HG02885 (cell line): ENCODE measurements at regions not wholly inside any gene's neighbourhood (a gene's known extent, or its start where the extent isn't known, plus 50 kb on each side); places are given as distances from the start of the nearest gene placed in this dataset.

ENCODE experiments used
- ATAC-seq: cut with Tn5 transposase; IDR thresholded peaks from one replicate; pipeline ENCODE4 v1.9.1; 2021; ENCODE audit warnings: mild to moderate bottlenecking; ENCODE audit not compliant: unreplicated experiment, poor library complexity

DNA sequence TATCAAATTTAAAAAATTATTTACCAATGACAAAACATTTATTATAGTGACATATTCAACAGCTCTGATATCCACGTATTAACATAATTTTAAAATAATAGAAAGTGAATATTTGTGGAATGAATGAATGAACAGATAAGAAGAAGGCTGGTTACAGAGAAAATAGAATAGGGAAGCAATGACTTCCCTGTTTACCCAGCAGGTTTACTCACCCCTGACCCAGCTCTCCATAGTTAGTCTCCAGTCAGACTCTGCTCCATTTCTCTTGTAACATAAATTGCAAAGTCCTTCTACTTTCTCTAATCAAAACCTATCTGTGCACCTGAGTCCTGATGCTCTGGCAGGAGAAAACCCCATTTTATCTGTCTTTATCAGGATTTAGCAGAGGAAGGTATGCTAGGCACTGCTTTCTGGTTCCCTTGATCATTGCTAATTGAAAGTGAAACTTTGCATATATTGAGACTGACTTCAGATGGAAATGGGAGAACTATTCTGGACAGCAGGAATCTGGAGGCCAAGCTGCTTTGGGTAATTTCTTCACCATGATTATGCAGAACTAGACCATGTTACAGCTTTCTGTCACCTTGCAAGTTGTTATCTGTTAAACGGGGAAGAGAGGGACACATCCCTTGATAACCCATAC lies 363.0 kb downstream of the FAT4 start:
- ATAC-seq, result no peak

DNA sequence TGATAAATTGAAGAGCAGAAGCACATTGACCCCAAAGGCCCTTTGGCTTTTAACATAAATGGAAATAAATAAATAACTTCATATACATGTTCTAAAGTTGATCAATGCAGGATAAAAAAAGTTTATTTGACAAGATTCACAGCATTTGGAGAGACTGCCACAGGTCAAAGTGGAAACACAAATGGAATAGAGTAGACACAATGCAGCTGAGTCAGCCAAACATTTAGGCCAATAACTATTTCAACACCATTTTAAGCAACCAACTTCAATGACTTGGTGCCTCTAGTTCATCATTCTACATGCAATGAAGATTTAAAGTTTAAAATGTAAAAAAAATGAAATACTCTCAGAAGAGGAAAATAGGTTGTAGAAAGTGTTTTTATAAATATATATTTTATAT lies 365.2 kb downstream of the FAT4 start:
- no peak for ATAC-seq

DNA sequence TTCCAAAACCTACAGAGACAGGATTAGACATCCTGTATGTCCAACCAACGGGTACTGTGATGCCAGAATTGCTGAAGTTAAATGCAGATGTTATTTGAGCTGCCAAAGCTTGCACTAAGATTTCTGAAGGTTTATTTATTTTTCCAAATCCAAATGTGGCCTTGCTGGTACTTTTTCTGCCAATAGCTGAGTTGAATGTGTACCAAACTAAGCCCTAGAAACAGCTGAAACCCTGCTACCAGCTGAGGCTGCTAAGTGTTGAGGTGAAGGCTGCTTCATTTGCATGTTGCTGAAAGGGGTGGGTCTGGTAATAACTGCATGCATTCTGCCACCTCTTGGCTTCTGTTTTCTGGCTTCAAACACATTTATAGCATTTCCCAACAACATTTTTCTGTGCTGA lies 366.5 kb downstream of the FAT4 start:
- no peak for ATAC-seq

DNA sequence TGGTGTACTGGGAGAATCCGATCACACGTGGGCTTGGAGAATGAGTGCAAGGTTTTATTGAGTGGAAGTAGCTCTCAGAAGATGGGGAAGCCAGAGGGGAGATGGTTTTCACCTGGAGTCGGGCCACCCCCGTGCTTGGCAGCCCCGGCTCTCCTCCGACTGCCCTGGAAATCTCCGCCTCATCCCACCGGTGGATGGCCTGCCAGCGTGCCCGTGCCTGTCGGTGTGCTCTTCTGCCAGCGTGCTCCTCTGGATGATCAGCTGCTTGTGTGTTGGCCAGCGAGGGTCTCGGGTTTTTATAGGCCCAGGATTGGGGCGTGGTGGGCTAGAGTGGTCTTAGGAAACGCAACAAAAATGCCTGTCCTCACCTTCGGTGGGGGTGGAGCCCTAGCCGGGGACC lies 368.0 kb downstream of the FAT4 start:
- ATAC-seq, result no peak

DNA sequence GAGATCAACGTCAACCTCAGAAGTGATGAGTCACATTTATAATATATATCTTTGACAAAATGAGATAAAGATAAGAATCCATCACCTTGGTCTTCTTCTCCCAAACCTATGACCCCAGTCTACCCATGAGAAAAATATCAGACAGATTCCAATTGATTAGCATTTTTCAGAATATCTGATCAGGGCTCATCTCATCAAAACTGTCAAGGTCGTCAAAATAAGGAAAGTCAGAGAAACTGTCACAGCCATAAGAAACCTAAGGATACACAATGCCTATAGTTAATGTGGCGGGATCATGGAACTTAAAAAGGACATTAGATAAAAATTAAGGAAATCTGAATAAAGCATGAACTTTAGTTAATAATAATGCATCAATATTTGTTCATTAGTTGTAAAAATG lies 374.1 kb downstream of the FAT4 start:
- ATAC-seq, result no peak

DNA sequence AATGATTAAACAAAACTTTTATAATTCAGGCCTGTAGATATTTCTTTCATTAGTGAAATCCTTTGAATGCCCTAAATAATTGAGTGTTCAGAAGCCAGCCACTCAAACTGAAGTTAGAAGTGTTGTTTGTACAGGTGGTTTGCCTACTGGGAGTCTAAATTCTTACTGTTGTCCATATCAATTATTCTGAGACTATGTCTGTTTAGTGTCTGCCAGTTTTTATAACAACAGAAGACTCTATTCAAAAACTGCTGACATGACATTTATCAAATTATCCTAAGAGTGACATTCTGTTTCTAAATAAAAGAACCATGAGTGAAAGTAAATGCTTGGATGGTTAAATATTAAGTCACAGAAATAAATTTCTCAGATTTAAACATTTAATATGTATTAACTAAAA lies 375.1 kb downstream of the FAT4 start:
- no peak for ATAC-seq

DNA sequence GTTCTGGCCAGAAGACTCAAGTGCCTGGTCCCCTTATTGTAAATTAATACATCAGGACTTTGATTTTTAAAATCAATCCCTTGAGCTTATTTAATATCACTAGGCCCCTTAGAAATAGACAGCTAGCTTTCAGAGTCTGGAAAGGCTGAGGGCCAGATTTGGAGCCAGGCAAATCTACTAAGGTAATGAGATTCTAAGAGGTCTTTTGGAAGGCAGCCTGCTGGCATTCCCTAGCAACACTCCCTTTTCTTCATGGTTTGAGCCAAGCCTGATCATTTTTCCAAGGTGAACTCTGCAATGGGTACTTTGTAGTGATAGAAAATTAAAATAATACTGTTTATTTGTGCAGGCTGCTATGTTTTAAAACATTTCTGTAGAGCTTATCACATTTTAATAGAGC lies 378.5 kb downstream of the FAT4 start:
- ATAC-seq, result no peak

DNA sequence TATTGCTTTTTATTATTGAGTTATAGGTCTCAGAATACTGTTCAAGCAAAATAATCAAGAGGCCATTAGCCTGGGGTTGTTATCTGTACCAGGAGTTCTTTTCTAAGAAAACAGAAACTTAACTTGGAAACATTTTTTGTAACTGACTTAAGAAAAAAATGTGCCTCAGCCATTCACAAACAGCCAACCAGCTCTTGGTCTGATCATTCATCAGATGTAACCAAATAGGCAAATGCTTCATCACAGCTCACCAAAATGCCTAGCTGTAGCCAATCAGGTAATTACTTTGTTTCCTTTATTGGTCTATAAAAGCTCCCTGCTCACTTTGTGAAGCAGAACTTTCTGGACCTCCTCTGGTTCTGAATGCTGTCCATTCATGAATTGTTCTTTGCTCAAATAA lies 387.7 kb downstream of the FAT4 start:
- no peak for ATAC-seq

DNA sequence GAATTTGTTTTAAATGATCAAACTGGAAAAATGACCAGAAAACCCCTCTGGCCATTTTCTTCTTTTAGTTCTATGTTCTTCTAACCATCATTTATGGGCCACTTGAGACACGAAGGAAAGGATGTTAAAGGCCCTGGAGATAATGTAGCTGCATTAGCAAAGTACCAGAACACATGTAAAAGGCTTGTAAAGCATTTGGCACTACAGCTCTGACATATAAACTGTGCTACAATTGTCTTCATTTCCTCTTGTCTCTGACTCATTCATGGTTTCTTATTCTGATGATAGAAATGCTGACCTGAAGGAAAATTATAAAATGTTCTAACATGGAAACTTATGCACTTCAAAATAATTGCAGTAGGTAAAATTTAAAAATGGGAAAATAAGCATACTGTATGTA lies 388.7 kb downstream of the FAT4 start:
- no peak for ATAC-seq

DNA sequence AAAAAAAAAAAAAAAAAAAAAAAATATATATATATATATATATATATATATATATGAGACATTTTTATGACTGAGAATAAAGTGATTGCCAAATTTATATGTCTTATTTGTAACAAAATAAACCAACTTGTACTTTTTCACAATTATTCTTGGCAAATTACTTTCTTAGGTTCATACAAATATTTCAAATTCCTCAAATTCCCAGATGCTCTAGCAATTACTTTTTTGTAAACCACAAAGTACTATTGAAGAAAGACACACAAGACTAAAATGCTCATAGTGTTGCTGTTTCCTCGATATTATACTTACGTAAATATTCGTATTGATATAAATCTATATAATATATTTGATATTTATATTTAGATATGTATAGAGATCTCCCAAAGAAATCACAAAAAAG lies 390.0 kb downstream of the FAT4 start:
- no peak for ATAC-seq

DNA sequence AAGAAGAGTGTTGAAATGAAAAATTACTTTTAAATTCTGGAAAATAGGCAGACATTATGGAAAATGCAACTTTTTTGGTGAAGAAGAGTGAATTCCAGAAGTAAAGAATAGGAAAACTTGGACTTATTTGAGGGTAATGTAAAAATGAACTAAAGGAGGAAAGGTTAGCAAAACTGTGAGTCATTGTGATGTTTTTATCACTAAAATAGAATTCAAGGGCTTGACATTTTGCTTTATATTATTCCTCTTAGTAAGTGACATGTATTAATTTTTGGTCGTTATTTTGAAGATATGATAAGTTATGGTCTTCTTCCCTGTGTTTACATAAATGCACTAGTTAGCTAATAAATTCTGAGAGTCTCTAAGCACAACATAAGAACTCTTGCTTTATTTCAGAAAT lies 390.9 kb downstream of the FAT4 start:
- no peak for ATAC-seq

DNA sequence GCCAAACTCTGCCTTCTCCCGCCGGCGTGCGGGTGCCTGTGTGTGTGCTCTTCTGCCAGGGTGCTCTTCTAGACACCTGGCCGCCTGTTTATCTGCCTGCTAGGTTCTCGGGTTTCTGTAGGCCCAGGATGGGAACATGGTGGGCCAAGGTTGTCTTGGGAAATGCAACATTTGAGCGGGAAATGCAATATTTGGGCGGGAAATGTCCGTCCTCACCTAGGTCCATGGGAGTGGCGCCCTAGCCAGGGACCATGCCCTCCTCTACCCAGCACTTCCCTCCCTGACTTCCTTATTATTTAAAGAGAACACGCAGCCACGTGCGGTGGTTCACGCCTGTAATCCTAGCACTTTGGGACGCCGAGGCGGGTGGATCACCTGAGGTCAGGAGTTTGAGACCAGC lies 392.6 kb downstream of the FAT4 start:
- ATAC-seq, result no peak

DNA sequence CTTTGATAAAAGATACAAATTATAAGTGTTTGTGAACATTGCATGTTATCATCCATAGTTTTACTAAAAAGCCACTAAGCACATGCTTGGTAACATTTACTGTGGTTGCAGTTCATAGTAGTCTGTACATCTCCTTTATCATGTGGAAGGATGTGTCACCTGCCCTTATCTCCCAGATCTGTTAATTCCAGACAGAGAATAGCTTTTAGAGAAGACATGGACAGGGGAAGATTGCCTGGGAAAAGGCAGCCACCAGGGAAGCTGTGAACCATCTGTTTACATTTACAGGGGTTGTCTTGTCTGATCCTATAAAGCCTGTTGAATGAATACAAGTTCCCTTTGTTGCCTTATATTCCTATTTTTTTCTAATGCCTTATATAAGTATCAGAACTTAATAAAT lies 396.0 kb downstream of the FAT4 start:
- no peak for ATAC-seq

DNA sequence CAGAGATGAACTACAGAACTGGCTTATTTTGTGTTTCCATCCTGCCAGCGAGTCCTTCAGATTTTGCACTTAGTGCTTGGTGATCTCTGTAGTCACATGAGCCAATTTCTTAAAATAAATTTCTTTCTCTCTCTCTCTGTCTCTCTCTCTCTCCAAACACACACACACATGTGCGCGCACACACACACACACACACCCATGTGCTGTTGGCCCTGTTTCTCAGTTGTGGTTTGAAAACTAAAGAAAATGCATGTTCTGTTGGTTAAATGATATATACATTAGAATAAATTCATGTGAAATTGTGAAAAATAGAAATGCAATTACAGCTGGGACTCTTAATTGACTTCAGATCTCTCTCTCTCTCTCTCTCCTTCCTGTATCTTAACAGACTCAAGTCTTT lies 399.3 kb downstream of the FAT4 start:
- no peak for ATAC-seq

DNA sequence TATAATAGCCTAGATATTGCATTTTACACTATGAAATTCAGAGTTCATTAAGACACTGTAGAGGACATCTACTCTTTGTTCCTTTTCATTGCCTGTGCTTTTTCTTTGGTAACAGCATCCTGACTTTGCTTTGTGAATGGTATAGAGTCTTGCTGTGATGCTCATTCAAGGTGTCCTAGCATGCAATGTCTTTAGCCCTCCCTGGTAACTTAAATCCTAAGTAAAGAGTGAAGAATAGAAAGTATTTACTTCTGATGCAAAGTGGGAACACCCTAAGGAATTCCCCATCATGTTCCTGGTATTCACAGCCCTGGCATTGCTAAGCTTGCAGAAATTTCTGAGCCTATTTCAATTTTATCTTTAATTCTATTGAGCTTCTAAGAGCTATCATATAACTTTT lies 400.1 kb downstream of the FAT4 start:
- ATAC-seq, result no peak

DNA sequence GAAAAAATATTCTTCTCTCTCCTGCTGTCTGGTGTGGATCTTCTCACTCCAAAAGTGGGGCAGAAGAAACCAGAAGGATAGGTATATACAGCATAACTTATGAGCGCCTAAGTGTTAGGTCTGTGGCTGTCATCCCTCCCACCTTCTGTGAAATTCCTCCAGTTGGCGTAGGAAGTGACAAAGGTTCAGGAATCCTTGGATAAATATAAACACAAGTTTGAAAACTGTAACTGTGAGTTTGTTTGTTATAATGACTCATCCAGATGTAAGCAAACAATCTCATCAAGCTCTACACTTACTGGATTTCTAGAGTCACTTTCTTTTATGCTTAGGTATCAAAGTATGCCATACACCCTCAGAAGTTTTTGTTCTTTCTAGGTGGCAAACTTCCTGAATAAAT lies 405.2 kb downstream of the FAT4 start:
- ATAC-seq, result no peak

DNA sequence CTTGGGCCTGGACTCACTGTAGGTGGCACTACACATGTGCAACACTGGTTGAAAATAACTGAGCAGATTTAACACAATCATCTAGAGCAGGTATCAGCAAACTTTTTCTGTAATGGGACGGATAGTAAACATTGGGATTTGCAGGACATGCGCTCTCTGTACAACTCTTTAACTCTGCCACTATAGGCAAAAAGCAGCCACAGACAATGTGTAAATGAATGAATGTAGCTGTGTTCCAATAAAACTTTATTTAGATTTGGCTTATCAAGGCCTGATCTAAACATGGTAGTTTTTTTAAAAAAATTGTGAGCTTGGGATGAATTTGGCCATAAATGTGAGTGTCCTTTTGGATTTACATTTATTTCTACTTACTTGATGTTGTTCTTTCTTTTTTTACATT lies 407.3 kb downstream of the FAT4 start:
- no peak for ATAC-seq

DNA sequence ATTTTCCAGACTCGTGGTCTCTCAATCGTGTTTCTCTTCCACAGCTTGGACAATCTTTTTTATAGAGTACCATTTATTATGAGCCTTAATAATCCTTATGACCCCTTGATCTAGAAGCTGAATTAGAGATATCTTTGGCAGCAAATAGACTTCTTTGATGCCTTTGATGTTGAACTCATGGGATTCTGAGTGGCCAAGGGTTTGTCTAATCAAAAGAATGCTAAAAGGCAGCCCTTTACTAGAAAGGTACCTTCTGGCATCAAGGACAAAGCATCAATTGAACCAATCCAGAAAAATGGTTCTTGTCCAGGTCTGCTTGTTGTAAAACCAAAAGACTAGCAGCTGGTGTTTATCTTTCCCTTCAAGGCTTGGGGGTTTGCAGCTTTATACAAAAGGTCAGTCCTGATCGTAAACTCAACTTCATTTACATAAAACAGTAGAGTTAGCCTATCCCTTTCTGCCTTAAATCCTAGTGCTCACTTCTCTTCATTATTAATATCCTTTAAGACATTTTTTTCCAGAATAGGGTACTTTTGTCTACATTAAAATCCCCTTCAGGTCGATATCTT lies 411.3 kb downstream of the FAT4 start:
- no peak for ATAC-seq

DNA sequence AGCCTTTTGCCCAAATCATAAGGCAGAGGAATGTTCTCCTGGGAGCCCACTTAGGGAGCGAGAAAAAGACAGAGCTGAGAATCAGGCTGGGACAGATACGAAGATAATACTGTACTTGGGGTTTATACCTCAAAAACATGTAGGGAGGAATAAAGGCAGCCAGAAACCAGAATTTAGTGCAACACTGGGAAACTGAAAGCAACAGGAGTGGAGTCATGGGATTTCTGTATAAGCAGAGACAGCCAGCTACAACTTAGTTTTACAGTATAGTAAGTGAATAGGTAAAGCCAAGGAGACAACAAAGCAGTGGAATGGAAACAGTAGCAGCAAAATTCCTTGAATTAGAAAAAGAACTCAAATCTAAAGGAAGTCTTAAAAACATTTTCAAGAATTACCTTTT lies 413.2 kb downstream of the FAT4 start:
- no peak for ATAC-seq

DNA sequence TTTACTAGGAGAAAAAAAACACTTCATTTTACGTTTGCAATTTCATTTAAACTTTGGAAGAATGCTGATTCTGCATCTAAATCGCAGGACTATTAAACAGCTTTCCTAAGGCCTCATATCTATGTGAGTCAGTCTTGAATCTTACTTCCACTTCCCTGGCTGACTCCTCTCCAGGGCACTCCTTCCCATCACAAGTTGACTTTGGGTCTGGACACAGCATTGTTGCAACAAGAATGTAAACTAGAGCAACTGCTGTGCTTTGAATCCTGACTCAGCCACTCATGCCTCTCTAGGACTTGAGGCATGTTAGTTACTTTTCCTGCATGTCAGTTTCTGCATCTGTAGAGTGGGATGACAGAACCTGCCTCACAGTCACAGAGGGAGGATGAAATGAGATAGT lies 413.8 kb downstream of the FAT4 start:
- no peak for ATAC-seq

DNA sequence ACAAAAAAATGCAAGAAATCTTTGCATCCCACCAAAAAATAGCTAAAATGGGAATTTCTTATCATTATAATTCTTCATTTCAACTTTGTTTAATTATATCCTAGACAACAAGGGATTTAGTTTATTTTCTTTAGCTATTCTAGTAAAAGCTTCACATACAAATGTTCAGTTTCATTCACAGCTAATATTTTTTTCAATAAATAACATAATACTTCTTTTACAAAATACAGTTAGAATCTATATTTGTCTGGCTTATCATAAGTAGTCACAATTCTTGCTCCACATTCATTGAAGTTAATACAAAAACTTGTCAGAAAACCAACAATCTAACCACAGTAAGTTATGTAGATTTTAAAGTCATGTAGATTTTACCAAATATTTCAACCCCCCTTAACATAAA lies 414.4 kb downstream of the FAT4 start:
- no peak for ATAC-seq

DNA sequence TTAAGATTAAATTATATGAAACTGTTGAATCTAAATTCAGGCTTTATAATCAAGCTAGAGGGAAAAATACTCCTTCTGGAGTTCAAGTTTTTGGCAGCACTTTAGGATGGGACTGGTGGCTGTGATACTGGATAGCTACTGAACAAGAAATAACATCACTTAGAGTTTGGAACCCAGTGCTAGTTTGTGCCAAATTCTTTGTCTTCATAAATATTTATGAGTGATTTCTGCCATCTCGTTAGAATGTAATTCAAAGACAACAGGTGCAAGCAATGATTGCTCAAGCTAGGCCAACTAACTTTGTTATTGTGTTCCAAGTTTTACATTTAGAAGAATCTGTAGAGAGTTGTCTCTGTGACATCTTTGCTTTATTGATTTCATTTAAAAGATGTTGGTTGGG lies 417.9 kb downstream of the FAT4 start:
- no peak for ATAC-seq

DNA sequence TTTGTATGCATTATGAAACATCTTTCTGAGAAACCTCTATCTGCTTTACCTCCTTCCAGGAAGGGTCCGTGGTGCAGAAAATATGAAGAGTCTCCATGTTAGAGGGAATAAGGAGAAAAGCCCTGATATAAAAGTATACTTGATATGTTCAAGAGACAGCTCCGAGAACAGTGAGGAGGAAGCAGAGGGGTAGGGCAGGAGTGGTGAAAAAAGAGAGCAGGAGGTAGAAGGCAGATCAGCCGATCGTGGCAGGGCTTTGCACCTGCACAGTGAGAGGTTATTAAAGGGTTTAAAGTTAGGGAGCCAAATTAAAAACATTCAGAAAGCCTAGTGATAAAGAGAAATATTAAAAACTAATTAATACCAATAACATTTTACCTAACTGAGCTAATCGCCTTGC lies 419.7 kb downstream of the FAT4 start:
- ATAC-seq, result no peak
